ENCODE measurements at regions not wholly inside any gene's neighbourhood (a gene's known extent, or its start where the extent isn't known, plus 50 kb on each side); places are given as distances from the start of the nearest gene placed in this dataset.

DNA sequence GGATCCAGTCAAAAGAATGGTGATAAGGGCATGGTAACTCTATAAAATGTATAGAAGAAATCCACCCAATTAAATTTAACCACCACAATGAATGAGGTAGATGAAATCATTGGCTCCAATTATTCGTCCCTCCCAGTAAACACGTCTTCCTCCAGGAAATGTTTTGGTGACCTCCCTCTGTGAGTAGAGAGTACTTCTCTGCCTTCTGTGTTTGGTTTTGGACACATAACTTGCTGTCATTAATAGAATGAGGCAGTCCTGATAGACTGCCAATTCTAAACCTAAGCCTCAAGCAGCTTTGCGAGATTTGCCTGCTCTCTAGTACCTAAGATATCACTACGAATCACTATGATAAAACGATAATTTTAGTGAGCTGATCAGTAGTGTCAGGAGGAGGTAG is 632.8 kb downstream of the HDGFL1 start:
- 21 to 39% (median 29%) methylated on average over 5 of the region's 5 CpGs for WGBS, 4 donors

DNA sequence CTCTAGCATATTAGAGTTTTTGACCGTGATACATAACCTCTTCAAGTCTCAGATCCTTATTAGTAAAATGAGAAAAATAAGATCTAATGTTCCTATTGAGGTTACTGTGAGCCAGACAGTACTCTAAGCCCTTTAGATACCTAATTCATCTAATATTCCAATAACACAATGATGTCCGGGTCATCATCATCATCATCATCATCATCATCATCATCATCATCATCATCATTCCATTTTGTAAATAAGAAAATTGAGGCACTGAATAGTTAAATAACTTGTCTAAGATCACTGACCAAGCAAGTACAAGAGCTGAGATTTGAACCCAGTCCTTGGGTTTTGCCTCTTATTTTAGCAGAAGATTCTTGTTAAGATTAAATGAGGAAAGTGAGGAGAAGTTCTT is 643.0 kb downstream of the HDGFL1 start:
- intact Hi-C loops (cut with DNase I): loop anchor here in 1 of 10 donors (5.0 kb wide), 1 partner anchor 45 kb away; no protein-coding TSS in a partner anchor
- WGBS, 4 donors: 44 to 49% (median 47%) methylated on average over 2 of the region's 2 CpGs
- Histone ChIP-seq H3K4me3 (no peak overlapping the region), H3K27me3 (no peaks in the 10 kb centered on the region), H3K27ac (no peak overlapping the region), H3K4me1 (no peaks in the 10 kb centered on the region), H3K36me3 (no peaks in the 10 kb centered on the region), H3K9me3 (peaks cover 0 to 27% (median 0%) of the 10 kb centered on the region in 12 donors)
- ATAC-seq: no peak
- TF ChIP-seq, protein P1, sequence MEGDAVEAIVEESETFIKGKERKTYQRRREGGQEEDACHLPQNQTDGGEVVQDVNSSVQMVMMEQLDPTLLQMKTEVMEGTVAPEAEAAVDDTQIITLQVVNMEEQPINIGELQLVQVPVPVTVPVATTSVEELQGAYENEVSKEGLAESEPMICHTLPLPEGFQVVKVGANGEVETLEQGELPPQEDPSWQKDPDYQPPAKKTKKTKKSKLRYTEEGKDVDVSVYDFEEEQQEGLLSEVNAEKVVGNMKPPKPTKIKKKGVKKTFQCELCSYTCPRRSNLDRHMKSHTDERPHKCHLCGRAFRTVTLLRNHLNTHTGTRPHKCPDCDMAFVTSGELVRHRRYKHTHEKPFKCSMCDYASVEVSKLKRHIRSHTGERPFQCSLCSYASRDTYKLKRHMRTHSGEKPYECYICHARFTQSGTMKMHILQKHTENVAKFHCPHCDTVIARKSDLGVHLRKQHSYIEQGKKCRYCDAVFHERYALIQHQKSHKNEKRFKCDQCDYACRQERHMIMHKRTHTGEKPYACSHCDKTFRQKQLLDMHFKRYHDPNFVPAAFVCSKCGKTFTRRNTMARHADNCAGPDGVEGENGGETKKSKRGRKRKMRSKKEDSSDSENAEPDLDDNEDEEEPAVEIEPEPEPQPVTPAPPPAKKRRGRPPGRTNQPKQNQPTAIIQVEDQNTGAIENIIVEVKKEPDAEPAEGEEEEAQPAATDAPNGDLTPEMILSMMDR (IDR thresholded peaks at IDR 0.05): no peak
- no peak for TF ChIP-seq POLR2A (IDR thresholded peaks at IDR 0.05)
- no peak for DNase-seq

More for the DNA sequence above, 632.8 kb downstream of the HDGFL1 start:
- no peak overlapping the region for H3K27ac ChIP-seq
- H3K9me3 ChIP-seq: peaks cover 0 to 13% (median under 1%) of the 10 kb centered on the region in 12 donors
- DNase-seq (no peak), ATAC-seq (peak in 3 of 4 donors; percentile 56 to 70 (median 66))
- TF ChIP-seq POLR2A (IDR thresholded peaks at IDR 0.05): no peak
- TF ChIP-seq, protein P1 (IDR thresholded peaks at IDR 0.05): no peak
- no peaks in the 10 kb centered on the region for H3K36me3 ChIP-seq
- no peaks in the 10 kb centered on the region for H3K27me3 ChIP-seq
- H3K4me3 ChIP-seq: no peak overlapping the region
- intact Hi-C loops (cut with DNase I): loop anchor here in 1 of 10 donors (10.0 kb wide), 1 partner anchor 213 kb away; no protein-coding TSS in a partner anchor
- no peaks in the 10 kb centered on the region for H3K4me1 ChIP-seq

GRCh38 chr6:23213193-23213592 is 643.8 kb downstream of the HDGFL1 start:
- Histone ChIP-seq H3K27ac (no peak overlapping the region), H3K4me1 (no peaks in the 10 kb centered on the region), H3K27me3 (no peaks in the 10 kb centered on the region), H3K9me3 (peaks cover 0 to 19% (median 0%) of the 10 kb centered on the region in 12 donors), H3K4me3 (no peak overlapping the region), H3K36me3 (no peaks in the 10 kb centered on the region)
- intact Hi-C loops (cut with DNase I): loop anchor here in 1 of 10 donors (5.0 kb wide), 1 partner anchor 46 kb away; no protein-coding TSS in a partner anchor
- no peak for DNase-seq
- 85 to 95% (median 94%) methylated on average over 1 of the region's 1 CpG for WGBS, 4 donors
- TF ChIP-seq POLR2A (IDR thresholded peaks at IDR 0.05): no peak
- TF ChIP-seq, protein P1 (IDR thresholded peaks at IDR 0.05): no peak
- ATAC-seq: no peak

- intact Hi-C loops (cut with DNase I): loop anchor here in 1 of 10 donors (5.0 kb wide), 1 partner anchor 46 kb away; no protein-coding TSS in a partner anchor
- peaks cover 0 to 16% (median 0%) of the 10 kb centered on the region in 12 donors for H3K9me3 ChIP-seq
- H3K4me1 ChIP-seq: no peaks in the 10 kb centered on the region
- no peak for ATAC-seq
- no peak for TF ChIP-seq POLR2A (IDR thresholded peaks at IDR 0.05)
- TF ChIP-seq, protein P1 (IDR thresholded peaks at IDR 0.05): no peak
- no peaks in the 10 kb centered on the region for H3K27me3 ChIP-seq
- H3K36me3 ChIP-seq: no peaks in the 10 kb centered on the region
- H3K27ac ChIP-seq: no peak overlapping the region
- H3K4me3 ChIP-seq: no peak overlapping the region
- no peak for DNase-seq
These were observed 644.3 kb downstream of the HDGFL1 start for GRCh38 chr6:23213651-23214050.
